PC-3 (cell line): ENCODE measurements at regions not wholly inside any gene's neighbourhood (a gene's known extent, or its start where the extent isn't known, plus 50 kb on each side); places are given as distances from the start of the nearest gene placed in this dataset.

Experiments
- ATAC-seq: fragments of 200-7000 bp; cut with Tn5 transposase; 2 replicates; pipeline ENCODE4 v1.9.1; 2020; ENCODE audit warnings: mild to moderate bottlenecking, moderate library complexity
- BruUV-seq: library from RNA; stranded (reverse); fragments of 400-500 nt; replicated peaks from 2 replicates; lab custom pipeline; 2021; lab: Mats Ljungman, UMichigan
- CTCF ChIA-PET: fragments of 300-600 bp; sonication (Branson Sonifier 250); formaldehyde crosslinking; loops from one replicate; lab custom pipeline; 2022; ENCODE audit warnings: antibody characterized with exemption; lab: Charles Lee
- POLR2A ChIA-PET: fragments of 300-600 bp; sonication (Branson Sonifier 250); formaldehyde crosslinking; loops from one replicate; lab custom pipeline; 2022; ENCODE audit warnings: antibody characterized with exemption; ENCODE audit not compliant: unreplicated experiment; lab: Charles Lee
- DNase-seq: peaks from one replicate; pipeline ENCODE4 v3.0.0-alpha.2; 2015
- H2AFZ ChIP-seq: fragments of 300-600 bp; sonication (generic); 2 replicates; pipeline ENCODE4 v1.6.0; 2016; ENCODE audit warnings: antibody characterized with exemption, low read length
- H3F3A ChIP-seq: fragments of 300-600 bp; sonication (generic); one replicate; pipeline ENCODE4 v1.6.0; 2017; ENCODE audit warnings: antibody characterized with exemption, low read length, control low read depth, mild to moderate bottlenecking; ENCODE audit not compliant: unreplicated experiment
- H3K27ac ChIP-seq: fragments of 300-600 bp; sonication (generic); 2 replicates; pipeline ENCODE4 v1.5.1; 2016; ENCODE audit warnings: mild to moderate bottlenecking, low read length
- H3K27me3 ChIP-seq: fragments of 300-600 bp; sonication (generic); 2 replicates; pipeline ENCODE4 v1.6.1; 2016; ENCODE audit warnings: low read length, mixed read lengths
- H3K36me3 ChIP-seq: fragments of 300-600 bp; sonication (generic); 2 replicates; pipeline ENCODE4 v1.6.1; 2016; ENCODE audit warnings: low read depth, mixed run types, low read length, mixed read lengths
- H3K4me1 ChIP-seq: fragments of 300-600 bp; sonication (generic); 2 replicates; pipeline ENCODE4 v1.5.1; 2016; ENCODE audit warnings: low read length; ENCODE audit not compliant: insufficient read depth
- H3K4me2 ChIP-seq: fragments of 300-600 bp; sonication (generic); 2 replicates; pipeline ENCODE4 v1.6.0; 2016; ENCODE audit warnings: low read length
- H3K4me3 ChIP-seq: fragments of 300-600 bp; sonication (generic); 2 replicates; pipeline ENCODE4 v1.5.1; 2016; ENCODE audit warnings: mild to moderate bottlenecking, low read length, mixed read lengths
- H3K79me2 ChIP-seq: fragments of 300-600 bp; sonication (generic); 2 replicates; pipeline ENCODE4 v1.6.1; 2017; ENCODE audit warnings: low read length, mixed read lengths
- H3K9ac ChIP-seq: fragments of 300-600 bp; sonication (generic); 2 replicates; pipeline ENCODE4 v1.6.0; 2016; ENCODE audit warnings: mild to moderate bottlenecking, low read length
- H3K9me2 ChIP-seq: fragments of 300-600 bp; sonication (generic); replicated peaks from 2 replicates; pipeline ENCODE4 v1.6.1; 2016; ENCODE audit warnings: mixed run types, low read length, mixed read lengths
- H3K9me3 ChIP-seq: fragments of 300-600 bp; sonication (generic); 2 replicates; pipeline ENCODE4 v1.6.1; 2016; ENCODE audit warnings: low read length, mixed read lengths
- H4K20me1 ChIP-seq: fragments of 300-600 bp; sonication (generic); 2 replicates; pipeline ENCODE4 v1.6.1; 2016; ENCODE audit warnings: low read length, mixed read lengths
- CTCF ChIP-seq: fragments of 300-600 bp; sonication (generic); conservative IDR thresholded peaks from 2 replicates; pipeline ENCODE4 v1.5.1; 2017; ENCODE audit warnings: antibody characterized with exemption, low read depth, mild to moderate bottlenecking, low read length
- EZH2 ChIP-seq: fragments of 300-600 bp; sonication (generic); IDR thresholded peaks from one replicate; pipeline ENCODE4 v1.6.1; 2017; ENCODE audit warnings: antibody characterized with exemption, mild to moderate bottlenecking, low read length; ENCODE audit not compliant: unreplicated experiment
- EZH2phosphoT487 ChIP-seq: fragments of 300-600 bp; sonication (generic); IDR thresholded peaks from 2 replicates; pipeline ENCODE4 v1.6.1; 2018; ENCODE audit warnings: mild to moderate bottlenecking, antibody characterized with exemption, low read length, borderline replicate concordance
- intact Hi-C: fragments of 100-400 bp; cut with micrococcal nuclease; formaldehyde crosslinking; loops from 2 replicates; pipeline ENCODE4 v1.9.0; 2023

GRCh38 chr2:118661179-118661578 lies 186.3 kb downstream of the EN1 start:
- POLR2A ChIA-PET: no interaction called here
- Histone ChIP-seq H3K4me1 (no peaks in the 10 kb centered on the region), H3K36me3 (no peaks in the 10 kb centered on the region), H3K4me3 (no peak overlapping the region), H2AFZ (no peak overlapping the region), H4K20me1 (no peaks in the 10 kb centered on the region), H3F3A (no peaks in the 10 kb centered on the region), H3K27me3 (no peaks in the 10 kb centered on the region), H3K27ac (no peak overlapping the region), H3K4me2 (no peak overlapping the region), H3K9me3 (no peaks in the 10 kb centered on the region), H3K79me2 (no peaks in the 10 kb centered on the region), H3K9me2 (no peaks in the 10 kb centered on the region), H3K9ac (no peak overlapping the region)
- peak; percentile 38 for DNase-seq
- CTCF ChIA-PET: no interaction called here
- BruUV-seq: no TSS peak
- intact Hi-C loops: no loop called here
- peak; percentile 58 for ATAC-seq
- TF ChIP-seq EZH2: no peak
- TF ChIP-seq CTCF: peak; percentile 40; the same call in 1 of the 2 replicates

- BruUV-seq: no TSS peak
- CTCF ChIA-PET: no interaction called here
Measured at GRCh38 chr2:118658596-118659198, 188.8 kb downstream of the EN1 start.

More at GRCh38 chr2:118658596-118659198, 188.8 kb downstream of the EN1 start:
- H3K79me2 ChIP-seq: no peaks in the 10 kb centered on the region
- DNase-seq: no peak
- no peaks in the 10 kb centered on the region for H3K9me2 ChIP-seq
- POLR2A ChIA-PET: no interaction called here
- intact Hi-C loops: no loop called here
- H3K4me3 ChIP-seq: no peak overlapping the region
- no peak overlapping the region for H3K4me2 ChIP-seq
- no peak overlapping the region for H3K27ac ChIP-seq
- no peaks in the 10 kb centered on the region for H3K27me3 ChIP-seq
- H2AFZ ChIP-seq: no peak overlapping the region
- no peaks in the 10 kb centered on the region for H3F3A ChIP-seq
- H3K9me3 ChIP-seq: no peaks in the 10 kb centered on the region
- H3K36me3 ChIP-seq: no peaks in the 10 kb centered on the region
- H3K4me1 ChIP-seq: no peaks in the 10 kb centered on the region
- no peak for ATAC-seq
- TF ChIP-seq EZH2phosphoT487: no peak
- no peak for TF ChIP-seq EZH2
- TF ChIP-seq CTCF: no peak
- no peak overlapping the region for H3K9ac ChIP-seq
- H4K20me1 ChIP-seq: no peaks in the 10 kb centered on the region
